Neural cell (in vitro differentiated cells): ENCODE measurements at regions not wholly inside any gene's neighbourhood (a gene's known extent, or its start where the extent isn't known, plus 50 kb on each side); places are given as distances from the start of the nearest gene placed in this dataset.
A peak's percentile ranks its signal among the peaks of the same experiment; 100 is the strongest.

Source experiments
- CTCF ChIP-seq: fragments of 450-650 bp; IDR thresholded peaks from 2 replicates; pipeline ENCODE4 v1.5.1; 2014; ENCODE audit warnings: antibody characterized with exemption, mild to moderate bottlenecking, moderate library complexity; ENCODE audit not compliant: poor library complexity, severe bottlenecking
- EP300 ChIP-seq: fragments of 450-650 bp; conservative IDR thresholded peaks from 2 replicates; pipeline ENCODE4 v1.6.1; 2014; ENCODE audit warnings: antibody characterized with exemption, mild to moderate bottlenecking, moderate library complexity; ENCODE audit not compliant: poor library complexity, severe bottlenecking
- EZH2 ChIP-seq: fragments of 200-600, 300-800 bp; shearing (Covaris generic), sonication (generic); IDR thresholded peaks from 2 replicates; pipeline ENCODE4 v1.6.1; 2014; ENCODE audit warnings: antibody characterized with exemption, low read length, borderline replicate concordance, mild to moderate bottlenecking; ENCODE audit not compliant: insufficient read depth, poor library complexity, severe bottlenecking
- RAD21 ChIP-seq: fragments of 450-650 bp; conservative IDR thresholded peaks from 2 replicates; pipeline ENCODE4 v1.6.1; 2014; ENCODE audit warnings: antibody characterized with exemption, mild to moderate bottlenecking, moderate library complexity

- TF ChIP-seq CTCF (no peak), RAD21 (peak; percentile 34), EZH2 (no peak), EP300 (peak; percentile 93)
Measured at GRCh38 chr12:77603946-77604345, 226.7 kb upstream of the NAV3 start.
